Activated CD4-positive, alpha-beta T cell treated with anti-CD3 and anti-CD28 coated beads for 1 hour (primary cell): ENCODE measurements at regions not wholly inside any gene's neighbourhood (a gene's known extent, or its start where the extent isn't known, plus 50 kb on each side); places are given as distances from the start of the nearest gene placed in this dataset.

Experiments
- DNase-seq: peaks from one replicate; pipeline ENCODE4 v3.0.0-alpha.2; 2020

DNA sequence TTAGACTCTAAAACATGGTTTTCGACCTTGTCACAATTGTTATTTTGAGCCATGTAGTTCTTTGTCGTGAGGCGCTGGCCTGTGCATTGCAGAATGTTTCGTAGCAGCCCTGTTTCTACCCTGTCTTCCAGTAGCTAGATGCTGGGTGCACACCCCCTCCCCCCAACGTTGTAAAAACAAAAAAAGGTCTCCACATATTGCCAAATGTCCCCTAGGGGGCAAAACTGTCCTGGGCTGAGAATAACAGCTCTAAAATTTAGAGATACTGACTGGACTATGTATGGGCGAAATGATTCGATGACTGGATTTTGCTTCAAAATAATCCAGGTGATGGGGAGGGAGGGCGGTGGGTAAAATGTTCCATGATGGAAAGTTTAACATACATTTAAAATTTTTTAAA lies 126.1 kb upstream of the FUT8 start:
- DNase-seq = no peak

DNA sequence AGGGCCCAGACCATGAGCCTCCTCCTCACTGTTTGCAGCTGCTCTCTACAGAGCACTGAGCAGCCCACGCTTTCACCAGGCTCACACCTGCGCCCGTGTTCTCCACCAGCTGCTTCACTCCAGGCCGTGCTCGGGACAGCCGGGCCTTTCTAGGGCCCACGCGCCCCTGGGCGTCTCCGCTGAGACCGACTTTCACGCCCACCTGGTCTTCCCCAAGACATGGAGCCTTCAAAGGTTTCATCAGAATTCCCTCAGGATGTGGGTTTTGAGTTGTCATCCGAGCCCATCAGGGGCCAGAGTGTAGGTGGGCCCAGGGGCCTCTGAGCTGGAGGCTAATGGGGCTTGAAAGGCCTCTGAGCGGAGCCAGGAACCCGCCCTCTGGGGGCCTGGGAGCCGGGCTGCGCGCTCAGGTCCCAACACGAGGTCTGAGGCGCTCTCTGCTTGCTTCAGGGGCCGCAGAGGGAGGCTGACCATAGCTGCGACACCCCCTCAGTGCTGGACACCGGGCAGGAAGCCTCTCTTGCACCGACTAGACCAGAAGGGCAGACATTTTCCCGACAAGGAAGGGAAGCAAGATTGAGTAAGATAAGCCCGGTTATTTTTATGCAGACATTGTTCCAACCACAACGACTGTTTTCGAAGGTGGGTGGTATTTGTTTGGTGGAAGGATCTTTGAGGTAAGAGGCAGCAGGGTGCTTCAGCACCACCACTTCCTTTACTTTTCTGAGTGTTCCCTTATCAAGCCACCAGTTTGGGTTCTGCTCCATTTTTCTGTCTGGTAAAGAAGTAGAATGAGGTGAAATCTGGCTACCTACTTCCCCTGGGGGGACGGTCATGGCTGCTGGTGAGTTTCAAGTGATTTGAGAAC lies 125.0 kb upstream of the FUT8 start:
- peak; percentile 28 for DNase-seq

GRCh38 chr14:65290830-65291229 lies 121.7 kb upstream of the FUT8 start:
- no peak for DNase-seq

DNA sequence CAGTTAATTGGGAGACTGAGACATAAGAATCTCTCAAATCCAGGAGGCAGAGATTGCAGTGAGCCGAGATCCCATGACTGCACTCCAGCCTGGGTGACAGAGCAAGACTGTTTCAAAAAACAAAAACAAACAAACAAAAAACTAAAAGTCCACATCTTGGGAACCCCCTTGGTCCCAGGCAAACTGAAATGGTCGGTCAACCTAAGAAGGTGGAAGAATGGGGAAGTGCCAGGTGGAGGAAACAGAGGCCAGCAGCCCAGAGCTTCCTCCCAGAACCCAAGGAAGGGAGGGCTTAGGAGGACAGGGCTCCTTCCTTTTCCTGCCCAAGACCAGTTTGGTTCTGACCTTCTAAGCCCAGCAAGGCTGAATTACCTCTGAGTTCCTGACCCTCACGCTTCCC lies 121.0 kb upstream of the FUT8 start:
- DNase-seq = no peak

DNA sequence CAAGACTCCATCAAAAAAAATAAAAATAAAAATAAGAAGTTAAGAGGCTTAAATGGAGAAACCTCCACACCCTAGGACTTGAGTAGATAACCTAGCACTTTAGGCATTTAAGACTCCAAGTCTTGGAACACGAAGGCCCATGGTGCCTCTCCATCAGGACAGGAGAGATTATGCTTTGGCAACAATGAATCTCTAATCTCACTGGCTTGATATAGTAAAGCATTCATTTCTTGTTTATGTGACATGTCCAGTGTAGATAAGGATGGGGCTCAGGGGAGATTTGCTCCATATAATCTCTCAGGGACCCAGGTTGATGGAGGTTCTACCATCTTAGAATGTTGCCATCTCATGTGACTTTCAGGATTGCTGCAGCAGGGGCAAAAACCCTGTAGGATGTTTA lies 117.7 kb upstream of the FUT8 start:
- no peak for DNase-seq

DNA sequence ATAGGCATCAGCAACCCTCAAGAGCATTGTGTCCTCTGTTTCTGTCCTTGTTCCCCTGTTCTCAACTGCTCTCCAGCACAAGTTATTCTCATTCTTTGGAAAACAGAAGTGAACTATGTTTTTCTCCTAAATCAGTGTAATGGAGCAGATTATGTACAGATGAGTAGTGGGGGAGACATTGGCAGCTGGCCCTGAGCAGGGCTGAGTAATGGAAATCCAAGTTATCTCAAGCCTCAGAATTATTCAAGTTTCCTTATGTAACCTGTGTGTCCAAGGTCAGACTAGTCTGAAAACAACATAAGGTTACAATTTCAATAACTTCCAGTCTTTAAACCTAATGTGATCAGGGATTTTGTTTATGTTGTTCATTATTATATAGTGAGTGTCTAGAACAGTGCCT lies 116.1 kb upstream of the FUT8 start:
- no peak for DNase-seq

DNA sequence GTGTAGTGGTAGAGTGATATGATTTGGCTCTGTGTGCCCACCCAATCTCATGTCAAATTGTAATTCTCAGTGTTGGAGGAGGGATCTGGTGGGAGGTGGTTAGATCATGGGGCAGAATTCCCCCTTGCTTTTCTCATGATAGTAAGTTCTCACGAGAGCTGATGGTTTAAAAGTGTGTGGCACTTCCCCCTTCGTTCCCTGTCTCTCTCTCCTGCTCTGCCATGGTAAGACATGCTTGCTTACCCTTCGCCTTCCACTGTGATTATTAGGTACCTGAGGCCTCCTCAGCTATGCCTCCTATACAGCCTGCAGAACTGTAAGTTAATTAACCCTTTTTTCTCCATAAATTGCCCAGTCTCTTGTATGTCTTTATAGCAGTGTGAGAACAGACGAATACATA lies 115.7 kb upstream of the FUT8 start:
- DNase-seq = no peak

DNA sequence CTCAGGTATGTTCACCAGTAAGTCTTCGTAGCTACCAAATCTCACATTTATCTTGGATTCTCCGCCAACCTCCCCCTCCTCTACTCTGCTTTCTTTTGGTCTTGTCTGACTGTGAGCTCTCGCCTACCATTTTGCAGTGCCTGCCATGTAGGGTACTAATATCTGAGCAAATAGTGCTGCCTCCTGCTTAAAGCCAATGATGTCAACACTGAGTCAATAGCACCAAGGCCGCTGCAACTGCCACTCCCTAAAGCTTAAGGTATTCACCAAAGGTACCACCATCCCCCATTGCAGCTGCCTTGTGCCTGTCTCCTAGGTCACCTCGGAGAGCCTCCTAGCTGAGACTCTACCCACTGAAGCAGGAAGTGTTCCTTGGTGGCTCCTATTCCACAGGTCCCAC lies 114.8 kb upstream of the FUT8 start:
- no peak for DNase-seq

GRCh38 chr14:65299826-65300225 lies 112.7 kb upstream of the FUT8 start:
- DNase-seq = no peak

- no peak for DNase-seq
Observed at GRCh38 chr14:65301862-65302539, 110.5 kb upstream of the FUT8 start.

DNA sequence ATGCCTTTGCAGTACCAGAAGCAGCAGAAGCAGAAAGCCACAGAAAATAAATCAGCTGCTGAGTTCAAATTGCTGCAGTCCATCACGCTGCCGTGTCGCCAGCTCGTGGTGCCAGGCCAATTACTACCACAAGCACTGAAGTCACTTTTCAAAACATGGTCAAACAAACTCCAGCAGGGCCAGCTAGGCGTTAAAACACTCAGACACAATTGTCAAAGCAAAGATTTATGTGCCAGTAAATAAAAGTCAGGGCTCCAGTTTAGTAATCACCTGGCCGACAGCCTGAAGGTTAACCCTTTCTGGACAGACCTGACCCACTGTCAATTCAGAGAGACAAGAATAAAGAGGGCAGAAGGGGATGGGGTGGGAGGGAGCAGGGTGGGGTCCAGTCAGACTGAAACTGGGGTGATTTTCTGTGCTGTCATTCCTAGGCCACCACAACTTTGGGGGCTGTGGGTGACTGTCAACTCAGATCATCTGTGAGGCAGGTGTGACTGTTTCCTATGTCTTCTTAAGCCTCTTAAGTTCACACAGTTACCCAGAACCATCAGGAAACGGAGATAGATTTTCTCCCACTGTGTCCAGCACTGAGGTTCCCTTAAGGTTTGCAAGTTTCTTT lies 109.8 kb upstream of the FUT8 start:
- no peak for DNase-seq

- DNase-seq = no peak
Observed at GRCh38 chr14:65303190-65303898, 109.2 kb upstream of the FUT8 start.

DNA sequence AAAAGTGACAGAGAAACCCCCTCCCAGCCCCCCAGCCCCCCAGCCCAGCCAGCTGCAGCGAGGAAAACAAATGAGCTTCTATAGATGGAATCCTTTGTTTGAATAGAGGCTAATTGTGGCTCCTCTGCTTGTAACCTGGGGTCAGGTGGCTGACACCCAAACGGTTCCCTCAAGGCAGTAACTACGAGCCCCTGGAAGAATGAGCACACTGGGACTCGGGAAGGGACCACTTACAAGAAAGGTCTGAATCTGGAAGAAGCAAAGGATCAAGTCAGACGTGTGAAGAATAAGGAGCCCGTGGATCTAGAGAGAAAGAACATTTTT lies 108.7 kb upstream of the FUT8 start:
- DNase-seq = no peak

DNA sequence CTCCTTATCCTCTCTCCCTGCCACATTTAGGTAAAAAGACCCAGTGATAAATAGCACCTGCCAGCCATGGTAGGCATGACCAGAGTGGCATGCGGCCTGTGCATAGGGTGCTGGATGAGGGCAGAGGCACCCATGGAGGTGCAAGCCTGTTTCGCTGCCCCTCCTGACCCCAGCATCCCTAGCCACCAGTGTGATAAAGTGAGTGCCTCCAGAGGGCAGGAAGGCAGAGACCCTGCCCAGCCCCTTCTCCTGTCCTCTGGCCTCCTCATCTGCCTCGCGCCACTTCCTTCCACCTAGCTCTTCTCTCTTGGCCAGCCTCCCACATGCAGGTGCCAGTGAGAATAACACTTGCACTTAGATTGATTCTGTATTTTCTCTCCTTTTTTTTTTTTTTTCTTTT lies 108.3 kb upstream of the FUT8 start:
- no peak for DNase-seq

GRCh38 chr14:65304963-65305362 lies 107.6 kb upstream of the FUT8 start:
- DNase-seq = no peak

- DNase-seq = no peak
Observed at GRCh38 chr14:65308536-65308935, 104.0 kb upstream of the FUT8 start.

DNA sequence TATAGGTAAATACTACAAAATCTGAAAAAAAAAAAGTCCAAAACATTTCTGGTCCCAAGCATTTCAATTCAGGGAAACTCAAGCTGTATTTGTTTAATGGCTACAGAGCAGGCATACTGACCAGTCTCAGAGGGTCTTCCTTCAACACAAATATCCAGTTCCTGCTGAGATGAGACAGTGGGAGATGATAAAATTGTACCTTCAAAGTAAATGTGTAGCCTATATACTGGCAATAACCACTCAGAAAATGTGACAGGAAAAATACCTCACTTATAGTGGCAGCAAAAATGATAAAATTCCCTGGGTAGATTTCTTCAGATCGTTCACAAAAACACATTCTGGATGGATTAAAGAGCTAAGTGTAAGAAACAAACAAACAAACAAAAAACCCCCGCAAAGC lies 102.0 kb upstream of the FUT8 start:
- no peak for DNase-seq

GRCh38 chr14:65312859-65313258 lies 99.7 kb upstream of the FUT8 start:
- no peak for DNase-seq

DNA sequence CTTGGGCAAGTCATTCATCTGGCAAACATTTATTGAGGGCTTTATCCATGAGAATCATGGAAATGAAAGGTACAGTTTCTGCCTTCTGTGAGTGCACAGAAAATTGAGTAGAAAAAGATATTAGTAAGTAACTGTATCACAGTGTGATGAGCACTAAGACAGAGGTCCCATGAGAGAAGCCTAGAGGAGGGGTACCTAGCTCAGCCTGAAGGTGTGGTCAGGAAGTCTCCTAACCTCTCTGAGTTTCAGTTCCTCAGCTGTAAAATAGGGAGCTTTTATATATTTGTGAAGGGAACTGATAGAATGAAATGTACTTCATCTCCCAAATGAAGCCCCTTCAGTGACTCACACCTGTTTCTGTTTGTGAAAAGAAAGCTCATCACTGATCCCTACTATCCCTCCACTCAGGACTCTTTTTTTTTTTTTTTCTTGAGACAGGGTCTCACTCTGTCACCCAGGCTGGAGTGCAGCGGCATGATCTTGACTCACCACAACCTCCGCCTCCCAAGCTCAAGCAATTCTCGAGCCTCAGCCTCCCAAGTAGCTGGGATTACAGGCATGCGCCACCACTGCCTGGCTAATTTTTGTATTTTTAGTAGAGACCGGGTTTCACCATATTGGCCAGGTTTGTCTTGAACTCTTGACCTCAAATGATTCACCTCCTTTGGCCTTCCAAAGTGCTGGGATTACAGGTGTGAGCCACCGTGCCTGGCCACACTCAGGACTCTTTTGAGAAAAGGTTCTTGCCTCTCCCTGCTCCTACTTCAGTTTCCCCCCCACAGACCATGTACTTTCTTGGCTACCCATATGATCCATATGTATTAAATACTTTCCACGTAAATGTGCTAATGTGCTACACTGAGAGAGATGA lies 93.7 kb upstream of the FUT8 start:
- DNase-seq = no peak

GRCh38 chr14:65320661-65321308 lies 91.7 kb upstream of the FUT8 start:
- no peak for DNase-seq

GRCh38 chr14:65321370-65321875 lies 91.1 kb upstream of the FUT8 start:
- DNase-seq = no peak

DNA sequence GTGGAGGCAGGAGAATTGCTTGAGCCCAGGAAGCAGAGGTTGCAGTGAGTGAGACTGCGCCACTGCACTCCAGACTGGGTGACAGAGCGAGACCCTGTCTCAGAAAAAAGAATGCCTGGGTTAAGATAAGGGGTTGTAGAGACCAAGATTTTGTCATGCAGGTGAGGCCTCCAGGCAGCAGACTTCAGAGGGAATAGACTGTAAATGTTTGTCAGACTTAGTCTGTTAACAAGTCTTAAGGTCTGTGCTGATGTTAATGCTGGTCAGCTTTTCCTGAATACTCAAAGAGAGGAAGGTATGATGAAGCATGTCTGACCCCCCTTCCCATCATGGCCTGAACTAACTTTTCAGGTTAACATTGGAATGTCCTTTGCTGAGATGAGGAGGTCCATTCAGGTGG lies 83.0 kb upstream of the FUT8 start:
- no peak for DNase-seq
